Right lobe of liver (tissue), 4 donors: ENCODE measurements at regions not wholly inside any gene's neighbourhood (a gene's known extent, or its start where the extent isn't known, plus 50 kb on each side); places are given as distances from the start of the nearest gene placed in this dataset.

Experiments
- CTCF ChIP-seq, 4 donors: fragments of 200-600 bp in 3 of 4; fragments of 450-650 bp in 1 of 4; IDR thresholded peaks; one replicate each; pipeline versions ENCODE4 v1.5.1 to v1.8.0; 2016 to 2022; ENCODE audit warnings: antibody characterized with exemption in 4 of 4, mild to moderate bottlenecking in 2 of 4
- POLR2A ChIP-seq: fragments of 450-650 bp; IDR thresholded peaks from one replicate; pipeline ENCODE4 v1.6.1; 2017; ENCODE audit warnings: antibody characterized with exemption, mild to moderate bottlenecking
- donor health status: DM: no; HTN: no; CAD: no.
- donor health status: DM: no; HTN: no; CAD: no.
- donor health status: DM: no; HTN: yes; CAD: no.

- no peak for TF ChIP-seq POLR2A
- TF ChIP-seq CTCF (IDR thresholded peaks at IDR 0.05) = no peak
These were observed 450.1 kb downstream of the SLC4A3 start for GRCh38 chr2:220077488-220077887.
